ENCODE measurements at regions not wholly inside any gene's neighbourhood (a gene's known extent, or its start where the extent isn't known, plus 50 kb on each side); places are given as distances from the start of the nearest gene placed in this dataset.

DNA sequence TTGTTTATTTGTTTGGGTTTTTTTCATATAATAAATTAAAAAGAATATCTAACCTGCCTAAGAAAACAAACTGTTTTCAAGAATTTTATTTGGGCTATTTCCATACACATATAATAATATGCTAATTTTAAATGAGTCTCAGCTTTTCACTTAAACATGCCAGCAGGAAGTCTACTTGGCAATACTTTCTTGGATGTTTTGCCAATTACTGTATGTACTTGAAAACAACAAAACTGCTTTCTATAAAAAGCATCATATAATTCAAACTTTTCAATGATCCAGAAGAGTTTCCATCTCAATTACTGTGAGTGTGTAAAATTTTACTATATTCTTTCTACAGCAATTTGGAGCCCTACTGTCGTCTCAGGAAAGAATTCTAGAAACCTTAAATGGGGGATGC is 961.2 kb downstream of the PCDH17 start:
- TF ChIP-seq, protein P1, sequence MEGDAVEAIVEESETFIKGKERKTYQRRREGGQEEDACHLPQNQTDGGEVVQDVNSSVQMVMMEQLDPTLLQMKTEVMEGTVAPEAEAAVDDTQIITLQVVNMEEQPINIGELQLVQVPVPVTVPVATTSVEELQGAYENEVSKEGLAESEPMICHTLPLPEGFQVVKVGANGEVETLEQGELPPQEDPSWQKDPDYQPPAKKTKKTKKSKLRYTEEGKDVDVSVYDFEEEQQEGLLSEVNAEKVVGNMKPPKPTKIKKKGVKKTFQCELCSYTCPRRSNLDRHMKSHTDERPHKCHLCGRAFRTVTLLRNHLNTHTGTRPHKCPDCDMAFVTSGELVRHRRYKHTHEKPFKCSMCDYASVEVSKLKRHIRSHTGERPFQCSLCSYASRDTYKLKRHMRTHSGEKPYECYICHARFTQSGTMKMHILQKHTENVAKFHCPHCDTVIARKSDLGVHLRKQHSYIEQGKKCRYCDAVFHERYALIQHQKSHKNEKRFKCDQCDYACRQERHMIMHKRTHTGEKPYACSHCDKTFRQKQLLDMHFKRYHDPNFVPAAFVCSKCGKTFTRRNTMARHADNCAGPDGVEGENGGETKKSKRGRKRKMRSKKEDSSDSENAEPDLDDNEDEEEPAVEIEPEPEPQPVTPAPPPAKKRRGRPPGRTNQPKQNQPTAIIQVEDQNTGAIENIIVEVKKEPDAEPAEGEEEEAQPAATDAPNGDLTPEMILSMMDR (IDR thresholded peaks at IDR 0.05) = no peak
- no peak for TF ChIP-seq POLR2A (IDR thresholded peaks at IDR 0.05)

Measured in heart left ventricle (tissue), 13 donors.